OCI-LY3 (cell line): ENCODE measurements at regions not wholly inside any gene's neighbourhood (a gene's known extent, or its start where the extent isn't known, plus 50 kb on each side); places are given as distances from the start of the nearest gene placed in this dataset.
"Not testable (repeated sequence)": the region's sequence is repeated elsewhere in the genome, so short reads cannot be mapped to it uniquely, and the experiment has no call there.

Experiments used
- H2AFZ ChIP-seq: fragments of 200-600, 300-600 bp; shearing (Covaris generic); 2 replicates; pipeline ENCODE4 v1.6.0; 2014; ENCODE audit warnings: antibody characterized with exemption, low read depth, low read length
- H3K27ac ChIP-seq: fragments of 200-600, 300-600 bp; sonication (generic); 2 replicates; pipeline ENCODE4 v1.5.1; 2014; ENCODE audit warnings: mild to moderate bottlenecking, low read length, moderate library complexity, mixed read lengths
- H3K27me3 ChIP-seq: fragments of 200-600, 300-600 bp; sonication (generic); 2 replicates; pipeline ENCODE4 v1.6.1; 2014; ENCODE audit warnings: low read depth, low read length, mixed read lengths
- H3K36me3 ChIP-seq: fragments of 200-600, 300-600 bp; sonication (generic); replicated peaks from 2 replicates; pipeline ENCODE3; 2014; ENCODE audit warnings: low read depth, low read length, mixed read lengths
- H3K4me1 ChIP-seq: fragments of 300-600, 200-600 bp; sonication (generic); 2 replicates; pipeline ENCODE4 v1.6.1; 2014; ENCODE audit warnings: low read length, mixed read lengths
- H3K4me2 ChIP-seq: fragments of 200-600, 300-600 bp; sonication (generic); 2 replicates; pipeline ENCODE4 v1.6.1; 2014; ENCODE audit warnings: low read length, mixed read lengths
- H3K4me3 ChIP-seq: fragments of 300-600, 200-600 bp; sonication (generic); 2 replicates; pipeline ENCODE4 v1.5.1; 2014; ENCODE audit warnings: antibody characterized with exemption, mild to moderate bottlenecking, low read length, moderate library complexity
- H3K79me2 ChIP-seq: fragments of 300-600, 200-600 bp; shearing (Covaris generic); 2 replicates; pipeline ENCODE4 v1.6.1; 2014; ENCODE audit warnings: mild to moderate bottlenecking, low read length, mixed read lengths
- H3K9ac ChIP-seq: fragments of 300-600, 200-600 bp; shearing (Covaris generic); 2 replicates; pipeline ENCODE4 v1.6.0; 2014; ENCODE audit warnings: mild to moderate bottlenecking, low read length, moderate library complexity
- H3K9me3 ChIP-seq: fragments of 200-600, 300-600 bp; shearing (Covaris generic); 2 replicates; pipeline ENCODE4 v1.6.1; 2014; ENCODE audit warnings: low read length, mixed read lengths; ENCODE audit not compliant: insufficient read depth
- H4K20me1 ChIP-seq: fragments of 200-600, 300-600 bp; sonication (generic); 2 replicates; pipeline ENCODE4 v1.6.1; 2016; ENCODE audit warnings: low read length, mixed read lengths; ENCODE audit not compliant: insufficient read depth
- CTCF ChIP-seq: fragments of 200-600, 300-600 bp; sonication (generic); IDR thresholded peaks from 2 replicates; pipeline ENCODE4 v1.5.1; 2014; ENCODE audit warnings: antibody characterized with exemption, low read length, low read depth
- EZH2phosphoT487 ChIP-seq: fragments of 200-600 bp; shearing (Covaris generic); IDR thresholded peaks from 2 replicates; pipeline ENCODE4 v1.6.1; 2018; ENCODE audit warnings: antibody characterized with exemption, mixed run types, low read depth

DNA sequence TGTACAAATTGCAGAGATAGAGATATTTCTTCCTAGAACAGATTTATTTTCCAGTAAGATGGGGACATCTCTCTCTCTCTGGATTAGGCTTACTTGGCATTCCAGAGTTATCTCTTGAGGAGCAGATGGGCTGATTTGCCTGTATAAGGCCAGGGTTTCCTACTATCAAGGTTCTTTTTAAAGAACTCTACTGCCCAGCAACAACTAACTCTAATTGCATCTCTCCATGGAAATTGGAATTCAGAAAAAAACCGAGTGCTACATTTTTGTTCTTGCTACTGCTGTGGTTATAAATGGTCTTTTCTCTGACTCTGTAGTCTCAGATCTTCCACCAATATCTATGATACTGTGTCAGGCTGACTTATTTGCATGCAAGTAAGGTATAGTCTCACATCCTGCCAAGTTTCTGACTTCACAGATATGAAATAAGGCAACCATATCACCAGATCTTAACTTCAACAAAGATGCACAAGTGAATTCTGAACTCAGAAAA is 161.1 kb downstream of the CRPPA start:
- no peak overlapping the region for H3K4me2 ChIP-seq
- no peak overlapping the region for H3K9ac ChIP-seq
- no peaks in the 10 kb centered on the region for H3K27me3 ChIP-seq
- no peak overlapping the region for H3K27ac ChIP-seq
- H4K20me1 ChIP-seq: no peaks in the 10 kb centered on the region
- no peaks in the 10 kb centered on the region for H3K79me2 ChIP-seq
- no peak overlapping the region for H3K4me3 ChIP-seq
- peaks cover 5% of the 10 kb centered on the region for H3K4me1 ChIP-seq
- H3K9me3 ChIP-seq: no peaks in the 10 kb centered on the region
- no peaks in the 10 kb centered on the region for H3K36me3 ChIP-seq
- TF ChIP-seq EZH2phosphoT487: no peak
- TF ChIP-seq CTCF: no peak
- no peak overlapping the region for H2AFZ ChIP-seq

DNA sequence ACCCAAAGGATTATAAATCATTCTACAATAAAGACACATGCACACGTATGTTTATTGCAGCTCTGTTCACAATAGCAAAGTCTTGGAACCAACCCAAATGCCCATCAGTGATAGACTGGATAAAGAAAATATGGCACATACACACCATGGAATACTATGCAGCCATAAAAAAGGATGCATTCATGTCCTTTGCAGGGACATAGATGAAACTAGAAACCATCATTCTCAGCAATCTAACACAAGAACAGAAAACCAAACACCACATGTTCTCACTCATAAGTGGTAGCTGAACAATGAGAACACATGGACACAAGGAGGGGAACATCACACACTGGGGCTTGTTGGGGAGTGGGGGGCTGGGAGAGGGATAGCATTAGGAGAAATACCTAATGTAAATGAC is 164.9 kb downstream of the CRPPA start:
- H3K4me3 ChIP-seq, H3K79me2 ChIP-seq, H3K9me3 ChIP-seq, H3K4me1 ChIP-seq, H3K36me3 ChIP-seq, H3K4me2 ChIP-seq, H3K27me3 ChIP-seq, H3K27ac ChIP-seq, H2AFZ ChIP-seq, H4K20me1 ChIP-seq, H3K9ac ChIP-seq: not testable (repeated sequence)

GRCh38 chr7:16255952-16256351 is 165.4 kb downstream of the CRPPA start:
- not testable (repeated sequence) for H4K20me1 ChIP-seq, H3K9me3 ChIP-seq, H3K9ac ChIP-seq, H3K36me3 ChIP-seq, H3K4me1 ChIP-seq, H3K27me3 ChIP-seq, H3K4me2 ChIP-seq, H3K79me2 ChIP-seq, H3K27ac ChIP-seq, H2AFZ ChIP-seq, H3K4me3 ChIP-seq

DNA sequence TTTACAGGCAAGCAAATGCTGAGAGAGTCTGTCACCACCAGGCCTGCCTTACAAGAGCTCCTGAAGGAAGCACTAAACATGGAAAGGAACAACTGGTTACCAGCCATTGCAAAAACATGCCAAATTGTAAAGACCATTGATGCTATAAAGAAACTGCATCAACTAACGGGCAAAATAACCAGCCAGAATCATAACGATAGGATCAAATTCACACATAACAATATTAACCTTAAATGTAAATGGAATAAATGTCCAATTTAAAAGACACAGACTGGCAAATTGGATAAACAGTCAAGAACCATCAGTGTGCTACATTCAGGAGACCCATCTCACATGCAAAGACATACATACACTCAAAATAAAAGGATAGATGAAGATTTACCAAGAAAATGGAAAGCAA is 170.7 kb downstream of the CRPPA start:
- not testable (repeated sequence) for H3K36me3 ChIP-seq, H3K4me3 ChIP-seq, H3K27ac ChIP-seq, H3K4me2 ChIP-seq, H3K9me3 ChIP-seq, H3K4me1 ChIP-seq, H4K20me1 ChIP-seq, H3K27me3 ChIP-seq, H3K79me2 ChIP-seq, H3K9ac ChIP-seq, H2AFZ ChIP-seq

- H3K9ac ChIP-seq, H3K4me3 ChIP-seq, H2AFZ ChIP-seq, H3K4me1 ChIP-seq, H3K36me3 ChIP-seq, H3K4me2 ChIP-seq, H3K9me3 ChIP-seq, H3K27ac ChIP-seq, H3K27me3 ChIP-seq, H3K79me2 ChIP-seq, H4K20me1 ChIP-seq: not testable (repeated sequence)
Measured at GRCh38 chr7:16249204-16249603, 172.1 kb downstream of the CRPPA start.

DNA sequence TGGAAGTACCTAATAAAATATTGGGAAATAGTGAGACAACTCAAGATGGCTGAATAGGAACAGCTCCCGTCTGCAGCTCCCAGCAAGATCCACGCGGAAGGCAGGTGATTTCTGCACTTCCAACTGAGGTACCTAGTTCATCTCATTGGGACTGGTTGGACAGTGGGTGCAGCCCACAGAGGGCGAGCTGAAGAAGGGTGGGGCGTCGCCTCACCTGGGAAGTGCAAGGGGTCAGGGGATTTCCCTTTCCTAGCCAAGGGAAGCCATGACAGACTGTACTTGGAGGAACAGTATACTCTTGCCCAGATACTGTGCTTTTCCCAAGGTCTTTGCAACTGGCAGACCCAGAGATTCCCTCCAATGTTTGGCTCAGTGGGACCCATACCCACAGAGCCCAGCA is 172.8 kb downstream of the CRPPA start:
- H4K20me1 ChIP-seq, H3K9ac ChIP-seq, H3K79me2 ChIP-seq, H3K27ac ChIP-seq, H3K9me3 ChIP-seq, H3K4me2 ChIP-seq, H2AFZ ChIP-seq, H3K36me3 ChIP-seq, H3K4me1 ChIP-seq, H3K4me3 ChIP-seq, H3K27me3 ChIP-seq: not testable (repeated sequence)
